Activated T-cell treated with anti-CD3 and anti-CD28 coated beads, Interleukin-2, amount 50 U/mL, for 72 hours (primary cell): ENCODE measurements at regions not wholly inside any gene's neighbourhood (a gene's known extent, or its start where the extent isn't known, plus 50 kb on each side); places are given as distances from the start of the nearest gene placed in this dataset.

ENCODE experiments used
- ATAC-seq, 2 donors: fragments of 150-1000 bp; cut with Tn5 transposase; replicated peaks in 1 of 2; 2 replicates each; pipeline ENCODE4 v1.10.0; 2021; ENCODE audit warnings: moderate library complexity in 2 of 2, mild to moderate bottlenecking in 1 of 2
- DNase-seq, 2 donors: peaks; one replicate each; pipeline ENCODE4 v3.0.0; 2021 to 2022; ENCODE audit warnings: mixed read lengths in 1 of 2
- H3K27ac Mint-ChIP-seq: one replicate; pipeline ENCODE4 v1.8.0; 2022; ENCODE audit warnings: mild to moderate bottlenecking, moderate library complexity, mixed read lengths
- H3K27me3 Mint-ChIP-seq: one replicate; pipeline ENCODE4 v1.8.0; 2022; ENCODE audit warnings: low read depth, mixed read lengths
- H3K36me3 Mint-ChIP-seq, 2 donors: one replicate each; pipeline ENCODE4 v1.8.0; 2022; ENCODE audit warnings: mixed read lengths in 2 of 2, mild to moderate bottlenecking in 1 of 2; ENCODE audit not compliant: insufficient read depth in 2 of 2
- H3K4me1 Mint-ChIP-seq: one replicate; pipeline ENCODE4 v1.8.0; 2022; ENCODE audit warnings: low read depth, mixed read lengths
- H3K4me3 Mint-ChIP-seq, 2 donors: one replicate each; pipeline ENCODE4 v1.8.0; 2022; ENCODE audit warnings: mild to moderate bottlenecking in 2 of 2, mixed read lengths in 2 of 2, moderate library complexity in 2 of 2
- H3K9me3 Mint-ChIP-seq, 2 donors: one replicate each; pipeline ENCODE4 v1.8.0; 2022; ENCODE audit warnings: mixed read lengths in 2 of 2

DNA sequence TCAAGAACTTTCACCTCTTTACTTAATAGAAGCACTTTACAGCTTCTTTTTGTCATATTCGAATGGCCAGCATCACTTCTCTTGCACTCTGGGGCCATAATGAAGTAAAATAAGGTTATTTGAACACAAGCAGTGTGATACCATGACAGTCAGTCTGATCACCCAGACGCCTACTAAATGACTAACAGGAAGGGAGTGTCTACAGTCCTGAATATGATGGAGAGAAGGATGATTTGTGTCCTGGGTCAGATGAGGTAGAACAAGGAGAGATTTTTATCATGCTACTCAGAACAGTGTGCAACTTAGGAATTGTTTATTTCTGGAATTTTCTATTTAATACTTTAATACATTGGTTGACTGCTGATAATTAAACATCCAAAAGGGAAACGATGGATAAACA lies 284.2 kb upstream of the F9 start:
- Mint-ChIP-seq H3K4me1 (no peaks in the 10 kb centered on the region), H3K9me3 (peaks cover 0 to 3% of the 10 kb centered on the region in 2 donors), H3K27me3 (peaks cover 36% of the 10 kb centered on the region), H3K4me3 (no peak overlapping the region), H3K27ac (no peak overlapping the region), H3K36me3 (no peaks in the 10 kb centered on the region)
- ATAC-seq: no peak
- DNase-seq: no peak

DNA sequence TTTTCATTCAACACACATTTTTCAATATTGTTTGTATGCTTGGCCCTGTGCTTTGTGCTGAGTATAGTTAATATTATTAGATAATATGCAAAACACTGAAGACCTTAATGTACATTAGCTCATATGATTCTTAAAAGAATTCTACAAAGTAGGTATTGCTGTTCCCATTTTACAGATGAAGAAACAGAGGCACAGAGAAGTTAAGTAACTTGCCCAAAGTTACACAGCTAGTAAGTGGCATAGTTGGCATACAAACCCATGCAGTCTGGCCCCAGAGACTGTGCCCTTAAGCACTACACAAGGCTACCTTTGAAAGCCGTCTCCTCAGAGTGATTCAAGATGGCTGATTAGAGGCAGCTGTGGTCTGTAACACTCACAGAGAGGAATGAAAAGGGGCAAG lies 293.4 kb upstream of the F9 start:
- ATAC-seq (no peak), DNase-seq (no peak)
- H3K36me3 Mint-ChIP-seq: no peaks in the 10 kb centered on the region
- no peaks in the 10 kb centered on the region for H3K4me1 Mint-ChIP-seq
- H3K9me3 Mint-ChIP-seq: peaks cover 4 to 6% of the 10 kb centered on the region in 2 donors
- peaks cover 45% of the 10 kb centered on the region for H3K27me3 Mint-ChIP-seq
- no peak overlapping the region for H3K27ac Mint-ChIP-seq
- no peak overlapping the region for H3K4me3 Mint-ChIP-seq

DNA sequence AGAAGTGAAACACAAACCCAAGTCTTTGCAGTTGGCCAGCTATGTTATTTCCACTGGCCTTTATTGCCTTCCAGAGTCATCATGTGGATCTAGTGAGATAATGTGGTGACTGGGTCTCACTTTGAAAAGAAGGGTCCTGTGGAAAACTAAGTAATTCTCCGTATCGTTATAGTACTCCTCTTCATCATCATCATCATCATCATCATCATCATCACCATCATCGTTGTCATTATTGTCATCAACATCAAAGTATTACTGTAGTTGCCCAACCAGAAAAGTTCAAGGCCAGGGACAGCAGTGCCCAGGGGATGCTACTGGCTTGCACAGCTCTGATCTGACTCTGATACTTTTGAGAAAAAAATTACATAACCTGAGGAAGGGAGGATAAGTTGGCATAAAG lies 295.6 kb upstream of the F9 start:
- H3K4me1 Mint-ChIP-seq: no peaks in the 10 kb centered on the region
- DNase-seq (no peak), ATAC-seq (no peak)
- no peak overlapping the region for H3K4me3 Mint-ChIP-seq
- H3K27ac Mint-ChIP-seq: no peak overlapping the region
- peaks cover 4 to 6% of the 10 kb centered on the region in 2 donors for H3K9me3 Mint-ChIP-seq
- H3K27me3 Mint-ChIP-seq: peaks cover 36% of the 10 kb centered on the region
- no peaks in the 10 kb centered on the region for H3K36me3 Mint-ChIP-seq

DNA sequence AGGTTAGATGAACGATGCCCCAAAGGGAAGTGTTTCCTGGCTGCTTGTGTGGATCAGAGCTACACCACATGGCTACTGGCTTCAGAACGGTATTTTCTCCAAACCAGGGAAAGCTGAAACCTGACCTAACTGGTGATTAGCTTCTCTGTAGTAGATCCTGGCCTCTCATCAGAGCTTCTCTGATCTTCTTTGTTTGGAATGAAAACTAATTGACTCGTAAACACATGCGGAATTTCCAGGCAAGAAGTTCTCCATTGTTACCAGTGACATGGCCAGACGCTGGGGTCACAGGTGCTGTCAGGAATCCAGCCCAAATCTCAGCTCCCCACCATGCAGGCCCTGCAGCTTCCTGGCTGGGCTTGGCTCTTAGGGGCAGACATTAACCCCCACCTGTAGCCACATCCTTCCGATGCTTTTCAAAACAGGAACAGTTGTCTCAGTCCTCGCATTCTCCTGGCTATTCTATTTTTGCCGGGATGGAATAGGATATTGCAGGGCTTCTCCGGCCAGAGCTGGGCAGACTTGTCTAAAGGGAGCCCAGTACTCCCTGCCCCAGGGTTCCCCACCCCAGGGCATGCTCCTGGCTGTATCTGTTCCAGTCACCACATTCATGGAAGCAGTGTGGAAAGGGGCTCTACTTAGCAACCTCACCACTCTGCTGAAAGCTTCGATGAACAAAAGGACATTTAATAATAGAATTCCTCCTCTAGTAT lies 305.4 kb upstream of the F9 start:
- Mint-ChIP-seq H3K4me3 (no peak overlapping the region), H3K9me3 (no peaks in the 10 kb centered on the region), H3K36me3 (no peaks in the 10 kb centered on the region), H3K27me3 (peaks cover 14% of the 10 kb centered on the region), H3K27ac (no peak overlapping the region), H3K4me1 (no peaks in the 10 kb centered on the region)
- DNase-seq (no peak), ATAC-seq (no peak)

DNA sequence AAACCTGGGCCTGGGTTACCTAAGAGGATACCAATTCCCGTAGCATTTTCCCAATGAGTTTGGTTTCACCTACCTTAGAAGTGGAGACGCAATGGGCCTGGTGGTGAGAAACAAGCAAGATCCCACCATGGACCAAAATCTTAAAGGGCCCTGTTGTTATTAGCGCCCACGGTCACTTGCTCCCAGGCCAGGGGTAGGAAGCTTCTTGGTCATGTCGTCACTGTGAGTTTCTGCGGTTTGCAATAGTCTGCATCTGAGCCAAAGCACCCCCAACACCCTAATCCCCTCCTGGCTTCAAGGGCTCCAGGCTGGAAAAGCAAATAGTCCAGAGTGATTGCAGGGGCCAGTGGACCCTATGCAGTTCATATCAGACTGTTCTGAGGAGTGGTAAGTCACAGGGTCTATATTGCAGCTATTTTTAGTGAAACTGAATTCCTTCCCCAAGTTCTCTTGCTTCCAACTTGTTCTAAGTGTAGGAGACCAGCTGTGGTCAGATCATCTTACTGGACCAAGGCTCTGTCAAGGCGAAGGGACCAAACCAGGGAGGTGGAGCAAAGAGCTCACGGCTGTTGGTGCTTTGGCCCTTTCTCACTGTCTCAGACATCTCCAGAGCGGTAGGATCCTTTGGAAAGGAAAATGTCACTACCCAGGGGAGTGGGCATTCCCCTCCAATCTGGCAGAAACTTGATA lies 307.9 kb upstream of the F9 start:
- Mint-ChIP-seq H3K27me3 (peaks cover 18% of the 10 kb centered on the region), H3K9me3 (no peaks in the 10 kb centered on the region)
- no peak for ATAC-seq

DNA sequence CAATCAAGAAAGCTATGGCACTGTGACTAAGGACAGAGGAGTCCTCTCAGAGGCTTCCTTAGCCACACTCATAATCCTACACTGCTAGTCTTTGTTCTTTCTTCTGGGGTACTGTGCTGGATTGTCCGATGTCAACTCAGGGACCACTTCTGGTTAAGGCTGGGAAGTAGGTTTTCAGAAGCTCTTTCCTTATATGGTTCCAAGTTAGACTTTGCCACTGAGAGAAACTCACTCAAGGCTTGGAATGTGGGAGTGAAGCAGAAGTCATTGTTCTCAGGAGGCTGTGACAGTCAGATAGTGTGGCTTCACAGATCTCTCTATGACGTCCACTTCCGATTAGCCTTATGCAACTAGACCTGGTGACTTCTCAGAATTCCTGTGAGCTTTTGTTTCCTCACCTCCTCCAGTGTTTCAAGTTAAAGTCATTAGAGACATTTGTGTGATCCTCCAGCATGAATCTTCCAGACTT lies 317.3 kb upstream of the F9 start:
- ATAC-seq: no peak
- Mint-ChIP-seq H3K4me3 (no peak overlapping the region), H3K9me3 (no peaks in the 10 kb centered on the region), H3K36me3 (no peaks in the 10 kb centered on the region), H3K4me1 (no peaks in the 10 kb centered on the region), H3K27ac (no peak overlapping the region), H3K27me3 (peaks cover 49% of the 10 kb centered on the region)
- DNase-seq: no peak

More for the DNA sequence above, 307.9 kb upstream of the F9 start:
- H3K27ac Mint-ChIP-seq: no peak overlapping the region
- no peak for DNase-seq
- H3K36me3 Mint-ChIP-seq: no peaks in the 10 kb centered on the region
- no peak overlapping the region for H3K4me3 Mint-ChIP-seq
- no peaks in the 10 kb centered on the region for H3K4me1 Mint-ChIP-seq

DNA sequence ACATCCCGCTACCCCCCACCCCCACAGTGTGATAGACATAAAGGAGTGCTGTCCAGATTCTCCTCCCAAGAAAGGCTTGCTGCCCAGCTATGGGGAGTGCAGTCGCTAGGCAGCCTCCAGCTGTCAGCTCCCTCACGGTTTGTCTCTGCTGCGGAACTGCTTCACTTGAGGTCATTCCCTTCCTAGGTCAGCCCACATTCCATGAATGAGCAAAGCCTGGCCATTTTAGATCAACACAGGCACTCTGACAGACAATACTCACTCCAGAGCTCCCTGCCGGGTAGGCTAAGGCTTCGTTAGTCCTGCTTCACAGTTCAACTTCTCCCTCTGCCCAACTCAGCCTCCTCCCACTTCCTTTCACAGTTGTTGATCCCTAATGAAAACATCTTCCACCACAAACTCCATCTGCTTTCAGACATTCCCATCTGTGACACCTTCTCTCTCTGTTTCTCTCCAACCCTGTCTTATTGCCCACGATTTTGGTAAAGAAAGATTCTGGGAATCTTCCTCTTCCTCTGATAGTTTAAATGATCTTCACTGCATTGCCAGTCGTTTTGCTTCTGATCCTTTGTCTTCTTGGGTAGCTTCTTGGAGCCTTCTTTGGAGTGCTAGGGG lies 318.9 kb upstream of the F9 start:
- no peak for ATAC-seq

DNA sequence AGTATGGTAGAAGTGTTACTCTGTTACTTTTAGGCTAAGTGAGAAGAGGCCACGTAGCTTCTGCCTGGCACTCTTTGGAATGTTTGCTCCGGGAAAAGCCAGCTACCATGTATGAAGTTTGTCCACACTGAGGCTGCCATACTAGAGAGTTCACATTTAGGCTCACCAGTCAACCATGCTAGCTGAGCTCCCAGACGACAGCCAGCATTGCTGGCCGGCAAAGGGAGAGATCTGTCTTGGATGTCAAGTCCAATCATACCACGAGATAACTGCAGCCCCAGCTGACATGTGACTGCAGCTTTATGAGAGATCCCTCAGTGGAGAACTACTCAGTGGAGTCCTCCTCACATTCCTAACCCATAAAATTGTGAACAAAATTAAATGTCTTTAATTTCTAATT lies 321.2 kb upstream of the F9 start:
- DNase-seq (no peak), ATAC-seq (no peak)
- peaks cover 78% of the 10 kb centered on the region for H3K27me3 Mint-ChIP-seq
- no peaks in the 10 kb centered on the region for H3K36me3 Mint-ChIP-seq
- H3K4me3 Mint-ChIP-seq: no peak overlapping the region
- H3K27ac Mint-ChIP-seq: no peak overlapping the region
- no peaks in the 10 kb centered on the region for H3K4me1 Mint-ChIP-seq
- H3K9me3 Mint-ChIP-seq: no peaks in the 10 kb centered on the region

More for the DNA sequence above, 318.9 kb upstream of the F9 start:
- H3K4me1 Mint-ChIP-seq: no peaks in the 10 kb centered on the region
- peaks cover 61% of the 10 kb centered on the region for H3K27me3 Mint-ChIP-seq
- no peaks in the 10 kb centered on the region for H3K36me3 Mint-ChIP-seq
- DNase-seq: no peak
- H3K27ac Mint-ChIP-seq: no peak overlapping the region
- H3K4me3 Mint-ChIP-seq: no peak overlapping the region
- H3K9me3 Mint-ChIP-seq: no peaks in the 10 kb centered on the region

DNA sequence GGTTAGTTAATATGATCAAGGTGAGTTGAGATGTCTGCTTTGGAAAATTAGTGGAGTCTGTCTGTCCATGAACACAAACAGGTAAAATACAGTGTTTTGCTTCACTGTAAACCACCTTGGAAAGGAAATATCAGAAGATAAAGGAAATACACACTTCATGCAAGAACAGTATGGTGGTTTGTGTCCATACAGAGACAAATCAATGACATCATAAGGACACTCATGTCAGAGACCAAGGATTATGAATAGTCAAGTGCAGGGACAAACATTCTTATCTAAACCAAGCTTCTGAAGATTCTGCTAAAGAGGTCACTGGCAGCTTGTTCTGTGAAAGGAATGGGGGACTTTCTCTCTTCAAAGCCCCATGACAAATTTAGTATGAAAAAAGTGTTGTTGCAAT lies 322.9 kb upstream of the F9 start:
- no peak for ATAC-seq
- DNase-seq: no peak
- H3K36me3 Mint-ChIP-seq: no peaks in the 10 kb centered on the region
- H3K27ac Mint-ChIP-seq: no peak overlapping the region
- no peak overlapping the region for H3K4me3 Mint-ChIP-seq
- peaks cover 73% of the 10 kb centered on the region for H3K27me3 Mint-ChIP-seq
- H3K9me3 Mint-ChIP-seq: no peaks in the 10 kb centered on the region
- no peaks in the 10 kb centered on the region for H3K4me1 Mint-ChIP-seq

DNA sequence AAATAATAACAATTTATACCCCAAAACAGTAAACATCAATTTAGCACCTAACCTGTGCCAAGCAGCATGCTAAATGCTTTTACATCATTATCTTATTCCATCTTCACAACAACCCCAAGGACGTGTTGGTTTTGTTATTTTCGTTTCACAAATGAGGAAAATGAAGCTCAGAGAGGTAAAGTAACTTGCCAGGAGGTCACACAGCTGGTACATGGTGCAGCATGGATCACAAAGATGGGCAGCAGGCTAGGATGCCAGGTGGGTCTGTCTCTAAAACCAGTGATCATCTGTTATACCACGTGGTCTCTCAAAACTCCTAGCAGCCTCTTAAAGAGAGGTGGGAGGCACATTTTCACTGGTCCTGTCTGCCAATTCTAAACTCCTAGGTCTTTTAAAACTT lies 323.6 kb upstream of the F9 start:
- DNase-seq: no peak
- H3K4me3 Mint-ChIP-seq: no peak overlapping the region
- no peaks in the 10 kb centered on the region for H3K4me1 Mint-ChIP-seq
- peaks cover 0 to 1% of the 10 kb centered on the region in 2 donors for H3K36me3 Mint-ChIP-seq
- peaks cover 76% of the 10 kb centered on the region for H3K27me3 Mint-ChIP-seq
- ATAC-seq: no peak
- H3K27ac Mint-ChIP-seq: no peak overlapping the region
- no peaks in the 10 kb centered on the region for H3K9me3 Mint-ChIP-seq

DNA sequence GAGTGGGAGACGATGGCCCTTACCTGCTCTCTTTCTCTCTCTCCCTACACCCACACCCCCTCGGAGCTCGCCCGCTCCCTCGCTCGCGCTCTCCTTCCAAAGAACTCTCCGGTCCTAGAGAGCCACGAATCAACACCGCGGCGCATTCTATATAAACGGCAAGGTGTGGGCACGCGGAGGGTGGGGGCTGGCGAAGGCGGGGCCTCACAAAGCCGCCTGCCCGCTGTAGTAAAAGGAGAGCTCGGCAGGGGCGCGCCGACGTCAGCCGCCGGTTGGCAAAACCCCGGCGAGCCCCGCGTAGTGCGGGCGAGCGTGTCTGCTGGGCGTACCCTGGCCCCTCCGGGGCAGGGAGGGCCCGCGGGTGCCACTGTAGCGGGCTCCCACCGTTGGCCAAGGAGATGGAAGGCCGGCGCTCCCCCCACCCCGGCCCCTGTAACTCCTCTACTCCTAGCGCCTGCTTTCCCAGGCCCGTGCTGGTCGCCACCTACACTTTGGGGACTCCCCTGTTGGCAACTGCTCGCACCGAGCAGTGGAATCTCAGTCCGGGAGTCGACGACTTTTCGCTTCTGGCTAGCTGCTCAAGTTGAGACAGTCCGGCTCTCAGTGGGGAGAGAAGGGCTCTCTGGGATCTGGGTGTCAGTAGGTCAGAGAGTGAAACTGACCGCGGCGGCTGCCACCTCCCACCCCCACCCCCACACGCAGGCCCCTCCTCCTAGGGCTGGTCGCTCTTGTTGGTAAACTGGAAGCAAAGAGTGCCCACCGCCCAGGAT lies 325.5 kb upstream of the F9 start:
- peaks cover 73% of the 10 kb centered on the region for H3K27me3 Mint-ChIP-seq
- H3K4me1 Mint-ChIP-seq: no peaks in the 10 kb centered on the region
- H3K36me3 Mint-ChIP-seq: peaks cover 0 to 1% of the 10 kb centered on the region in 2 donors
- no peaks in the 10 kb centered on the region for H3K9me3 Mint-ChIP-seq
- peak overlapping the region; percentile 79 to 87 for H3K4me3 Mint-ChIP-seq
- no peak overlapping the region for H3K27ac Mint-ChIP-seq
- DNase-seq: peak; percentile 15 to 18
- ATAC-seq: peak; percentile 53 to 65

DNA sequence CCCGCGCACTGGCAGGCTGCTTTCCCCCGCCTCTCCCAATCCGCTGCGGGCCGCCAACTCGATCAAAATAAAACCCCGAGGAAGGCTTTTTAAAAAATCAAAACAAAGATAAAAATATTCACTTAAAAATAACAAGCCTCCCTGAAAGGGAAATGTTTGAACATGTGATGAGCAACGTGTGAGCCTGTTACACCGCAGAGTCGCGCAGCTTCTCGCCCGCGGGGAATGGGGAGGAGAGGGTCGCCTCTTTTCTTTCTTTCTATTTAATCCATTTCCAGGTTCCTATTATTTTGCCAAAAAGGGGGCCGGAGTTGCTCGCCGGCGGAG lies 326.0 kb upstream of the F9 start:
- peaks cover 0 to 1% of the 10 kb centered on the region in 2 donors for H3K36me3 Mint-ChIP-seq
- H3K27ac Mint-ChIP-seq: no peak overlapping the region
- no peak for ATAC-seq
- H3K4me3 Mint-ChIP-seq: peak overlapping the region; percentile 79 to 87
- no peaks in the 10 kb centered on the region for H3K9me3 Mint-ChIP-seq
- H3K27me3 Mint-ChIP-seq: peaks cover 76% of the 10 kb centered on the region
- no peak for DNase-seq
- no peaks in the 10 kb centered on the region for H3K4me1 Mint-ChIP-seq
